ENCODE measurements at regions not wholly inside any gene's neighbourhood (a gene's known extent, or its start where the extent isn't known, plus 50 kb on each side); places are given as distances from the start of the nearest gene placed in this dataset.

- no peak overlapping the region for H3K4me3 ChIP-seq (ENCODE audit: control insufficient read depth in 1 of 7, extremely low read depth in 1 of 7, insufficient read depth in 4 of 7, low read depth in 2 of 7, low read length in 6 of 7)
- 100% methylated on average over 1 of the region's 7 CpGs for WGBS (ENCODE audit: insufficient coverage)
- H3K9me3 ChIP-seq (ENCODE audit: control extremely low read depth in 1 of 5, control insufficient read depth in 4 of 5, insufficient read depth in 2 of 5, low read depth in 1 of 5, low read length in 4 of 5): no peaks in the 10 kb centered on the region
- H3K27ac ChIP-seq (ENCODE audit: insufficient read depth in 1 of 2, low read depth in 1 of 2, low read length in 2 of 2, poor library complexity in 1 of 2, severe bottlenecking in 2 of 2): no peak overlapping the region
- H3K4me1 ChIP-seq (ENCODE audit: control extremely low read depth in 1 of 4, control insufficient read depth in 4 of 4, insufficient read depth in 4 of 4, low read length in 3 of 4): no peaks in the 10 kb centered on the region
- no peak for DNase-seq
- CTCF ChIA-PET: no interaction called here
- POLR2A ChIA-PET: no interaction called here
- H3K27me3 ChIP-seq (replicated peaks in 2 of 5; ENCODE audit: control insufficient read depth in 4 of 5, insufficient read depth in 5 of 5, low read length in 4 of 5): peaks cover 2 to 6% (median 4%) of the 10 kb centered on the region in 5 experiments
- H3K36me3 ChIP-seq (ENCODE audit: control insufficient read depth in 4 of 4, insufficient read depth in 4 of 4, low read length in 3 of 4): no peaks in the 10 kb centered on the region
Measured at GRCh38 chr20:40320517-40321011, 368.5 kb downstream of the MAFB start.

DNA sequence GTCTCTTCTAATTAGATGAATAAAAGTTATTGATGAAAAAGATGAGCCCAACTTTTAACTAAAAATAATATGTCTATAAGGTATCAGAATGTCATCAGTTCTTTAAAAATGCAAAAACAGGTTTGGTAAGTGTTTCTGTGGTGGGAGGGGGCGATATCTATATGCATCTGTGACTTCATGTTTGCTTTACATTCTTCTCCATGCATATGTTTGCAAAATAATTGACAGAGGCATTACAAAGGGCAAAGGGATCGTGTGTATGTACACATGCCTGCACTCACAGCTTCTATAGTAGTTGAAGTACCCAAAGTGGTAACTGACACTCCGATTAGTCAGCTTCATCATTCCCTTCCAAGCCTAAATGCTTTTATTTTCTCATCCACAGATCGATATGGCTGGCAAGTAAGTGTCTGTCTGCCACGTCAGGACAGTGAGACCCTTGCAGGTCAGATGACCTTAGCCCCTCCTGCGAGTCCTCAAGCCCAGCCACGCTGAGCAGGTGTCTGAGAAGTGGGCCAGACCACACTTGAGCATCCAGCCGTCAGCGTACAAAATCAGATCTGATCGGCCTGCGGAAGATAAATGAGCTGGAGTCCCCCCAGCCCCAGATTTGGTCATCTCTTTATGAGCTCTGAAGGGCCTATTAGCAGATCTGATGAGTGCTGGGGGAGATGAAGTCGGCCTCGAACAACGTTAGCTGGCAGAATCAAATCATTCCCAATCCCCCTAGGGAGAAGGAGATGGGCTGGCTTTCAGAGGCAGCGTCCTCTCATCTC lies 369.1 kb downstream of the MAFB start:
- CTCF ChIA-PET: no interaction called here
- no peaks in the 10 kb centered on the region for H3K36me3 ChIP-seq (ENCODE audit: control insufficient read depth in 4 of 4, insufficient read depth in 4 of 4, low read length in 3 of 4)
- POLR2A ChIA-PET: no interaction called here
- H3K27me3 ChIP-seq (replicated peaks in 2 of 5; ENCODE audit: control insufficient read depth in 4 of 5, insufficient read depth in 5 of 5, low read length in 4 of 5): peaks cover 2 to 5% (median 3%) of the 10 kb centered on the region in 5 experiments
- H3K4me3 ChIP-seq (ENCODE audit: control insufficient read depth in 1 of 7, extremely low read depth in 1 of 7, insufficient read depth in 4 of 7, low read depth in 2 of 7, low read length in 6 of 7): no peak overlapping the region
- WGBS (ENCODE audit: insufficient coverage): 89% methylated on average over 10 of the region's 15 CpGs
- H3K4me1 ChIP-seq (ENCODE audit: control extremely low read depth in 1 of 4, control insufficient read depth in 4 of 4, insufficient read depth in 4 of 4, low read length in 3 of 4): no peaks in the 10 kb centered on the region
- no peaks in the 10 kb centered on the region for H3K9me3 ChIP-seq (ENCODE audit: control extremely low read depth in 1 of 5, control insufficient read depth in 4 of 5, insufficient read depth in 2 of 5, low read depth in 1 of 5, low read length in 4 of 5)
- no peak for DNase-seq
- H3K27ac ChIP-seq (ENCODE audit: insufficient read depth in 1 of 2, low read depth in 1 of 2, low read length in 2 of 2, poor library complexity in 1 of 2, severe bottlenecking in 2 of 2): no peak overlapping the region

DNA sequence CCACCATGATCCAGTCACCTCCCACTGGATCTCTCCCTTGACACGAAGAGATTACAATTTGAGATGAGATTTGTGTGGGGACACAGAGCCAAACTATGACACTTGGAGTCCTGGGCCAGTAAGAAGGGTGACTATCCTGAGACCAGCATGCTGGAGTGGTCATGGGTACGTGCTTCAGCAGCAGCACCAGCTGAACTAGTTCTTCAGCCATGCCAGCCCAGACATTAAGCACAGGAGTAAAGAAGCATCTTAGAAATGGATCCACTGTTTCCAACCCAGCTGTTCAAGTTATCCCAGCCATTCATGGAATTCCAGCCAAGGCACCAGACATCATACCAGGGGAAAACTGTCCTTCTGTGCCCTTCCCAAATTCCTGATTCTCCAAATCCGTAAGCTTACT lies 370.0 kb downstream of the MAFB start:
- POLR2A ChIA-PET: no interaction called here
- 100% methylated on average over 2 of the region's 3 CpGs for WGBS (ENCODE audit: insufficient coverage)

GRCh38 chr20:40317156-40317790 lies 371.8 kb downstream of the MAFB start:
- 75% methylated on average over 4 of the region's 5 CpGs for WGBS (ENCODE audit: insufficient coverage)

More for the DNA sequence above, 370.0 kb downstream of the MAFB start:
- H3K27ac ChIP-seq (ENCODE audit: insufficient read depth in 1 of 2, low read depth in 1 of 2, low read length in 2 of 2, poor library complexity in 1 of 2, severe bottlenecking in 2 of 2): no peak overlapping the region
- H3K27me3 ChIP-seq (replicated peaks in 2 of 5; ENCODE audit: control insufficient read depth in 4 of 5, insufficient read depth in 5 of 5, low read length in 4 of 5): peaks cover 2 to 5% (median 3%) of the 10 kb centered on the region in 5 experiments
- no peaks in the 10 kb centered on the region for H3K36me3 ChIP-seq (ENCODE audit: control insufficient read depth in 4 of 4, insufficient read depth in 4 of 4, low read length in 3 of 4)
- H3K4me1 ChIP-seq (ENCODE audit: control extremely low read depth in 1 of 4, control insufficient read depth in 4 of 4, insufficient read depth in 4 of 4, low read length in 3 of 4): no peaks in the 10 kb centered on the region
- no peaks in the 10 kb centered on the region for H3K9me3 ChIP-seq (ENCODE audit: control extremely low read depth in 1 of 5, control insufficient read depth in 4 of 5, insufficient read depth in 2 of 5, low read depth in 1 of 5, low read length in 4 of 5)
- CTCF ChIA-PET: no interaction called here
- no peak for DNase-seq
- no peak overlapping the region for H3K4me3 ChIP-seq (ENCODE audit: control insufficient read depth in 1 of 7, extremely low read depth in 1 of 7, insufficient read depth in 4 of 7, low read depth in 2 of 7, low read length in 6 of 7)

GRCh38 chr20:40314278-40314677 lies 374.8 kb downstream of the MAFB start:
- ChIA-PET POLR2A (no interaction called here), CTCF (no interaction called here)
- DNase-seq: no peak
- no peaks in the 10 kb centered on the region for H3K4me1 ChIP-seq (ENCODE audit: control extremely low read depth in 1 of 4, control insufficient read depth in 4 of 4, insufficient read depth in 4 of 4, low read length in 3 of 4)
- no peak overlapping the region for H3K27ac ChIP-seq (ENCODE audit: insufficient read depth in 1 of 2, low read depth in 1 of 2, low read length in 2 of 2, poor library complexity in 1 of 2, severe bottlenecking in 2 of 2)
- H3K4me3 ChIP-seq (ENCODE audit: control insufficient read depth in 1 of 7, extremely low read depth in 1 of 7, insufficient read depth in 4 of 7, low read depth in 2 of 7, low read length in 6 of 7): no peak overlapping the region
- H3K9me3 ChIP-seq (ENCODE audit: control extremely low read depth in 1 of 5, control insufficient read depth in 4 of 5, insufficient read depth in 2 of 5, low read depth in 1 of 5, low read length in 4 of 5): no peaks in the 10 kb centered on the region
- H3K27me3 ChIP-seq (replicated peaks in 2 of 5; ENCODE audit: control insufficient read depth in 4 of 5, insufficient read depth in 5 of 5, low read length in 4 of 5): peaks cover 0 to 4% (median 0%) of the 10 kb centered on the region in 5 experiments
- H3K36me3 ChIP-seq (ENCODE audit: control insufficient read depth in 4 of 4, insufficient read depth in 4 of 4, low read length in 3 of 4): no peaks in the 10 kb centered on the region
- WGBS (ENCODE audit: insufficient coverage): 100% methylated on average over 1 of the region's 1 CpG

More at GRCh38 chr20:40317156-40317790, 371.8 kb downstream of the MAFB start:
- CTCF ChIA-PET: no interaction called here
- POLR2A ChIA-PET: no interaction called here
- Histone ChIP-seq H3K27me3 (replicated peaks in 2 of 5; ENCODE audit: control insufficient read depth in 4 of 5, insufficient read depth in 5 of 5, low read length in 4 of 5) (peaks cover 2 to 5% (median 3%) of the 10 kb centered on the region in 5 experiments), H3K9me3 (ENCODE audit: control extremely low read depth in 1 of 5, control insufficient read depth in 4 of 5, insufficient read depth in 2 of 5, low read depth in 1 of 5, low read length in 4 of 5) (no peaks in the 10 kb centered on the region), H3K36me3 (ENCODE audit: control insufficient read depth in 4 of 4, insufficient read depth in 4 of 4, low read length in 3 of 4) (no peaks in the 10 kb centered on the region), H3K4me1 (ENCODE audit: control extremely low read depth in 1 of 4, control insufficient read depth in 4 of 4, insufficient read depth in 4 of 4, low read length in 3 of 4) (no peaks in the 10 kb centered on the region), H3K4me3 (ENCODE audit: control insufficient read depth in 1 of 7, extremely low read depth in 1 of 7, insufficient read depth in 4 of 7, low read depth in 2 of 7, low read length in 6 of 7) (no peak overlapping the region), H3K27ac (ENCODE audit: insufficient read depth in 1 of 2, low read depth in 1 of 2, low read length in 2 of 2, poor library complexity in 1 of 2, severe bottlenecking in 2 of 2) (no peak overlapping the region)
- no peak for DNase-seq

DNA sequence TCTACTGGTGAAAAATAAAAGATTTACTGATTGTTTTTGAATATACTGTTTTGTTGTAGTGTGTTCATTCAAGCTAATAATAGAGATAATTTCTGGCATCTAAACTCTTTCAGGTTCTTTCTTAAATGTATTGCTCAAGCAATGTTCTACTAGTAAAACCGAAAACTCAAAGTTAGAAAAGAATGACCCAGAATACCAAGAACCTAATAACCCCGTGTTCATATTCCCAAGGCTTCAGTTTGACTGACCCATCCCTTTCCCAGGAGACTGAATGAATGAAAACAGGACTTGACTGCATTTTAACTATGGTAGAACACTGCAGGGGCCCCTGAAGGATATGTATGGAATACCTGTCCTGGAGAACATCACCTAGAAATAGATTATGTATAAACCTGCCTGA lies 375.3 kb downstream of the MAFB start:
- H3K4me1 ChIP-seq (ENCODE audit: control extremely low read depth in 1 of 4, control insufficient read depth in 4 of 4, insufficient read depth in 4 of 4, low read length in 3 of 4): no peaks in the 10 kb centered on the region
- H3K36me3 ChIP-seq (ENCODE audit: control insufficient read depth in 4 of 4, insufficient read depth in 4 of 4, low read length in 3 of 4): no peaks in the 10 kb centered on the region
- ChIA-PET POLR2A (no interaction called here), CTCF (no interaction called here)
- H3K4me3 ChIP-seq (ENCODE audit: control insufficient read depth in 1 of 7, extremely low read depth in 1 of 7, insufficient read depth in 4 of 7, low read depth in 2 of 7, low read length in 6 of 7): no peak overlapping the region
- H3K9me3 ChIP-seq (ENCODE audit: control extremely low read depth in 1 of 5, control insufficient read depth in 4 of 5, insufficient read depth in 2 of 5, low read depth in 1 of 5, low read length in 4 of 5): no peaks in the 10 kb centered on the region
- DNase-seq: no peak
- H3K27me3 ChIP-seq (replicated peaks in 2 of 5; ENCODE audit: control insufficient read depth in 4 of 5, insufficient read depth in 5 of 5, low read length in 4 of 5): peaks cover 0 to 4% (median 0%) of the 10 kb centered on the region in 5 experiments
- no peak overlapping the region for H3K27ac ChIP-seq (ENCODE audit: insufficient read depth in 1 of 2, low read depth in 1 of 2, low read length in 2 of 2, poor library complexity in 1 of 2, severe bottlenecking in 2 of 2)
- no CpG with 5 or more reads among the region's 2 CpGs for WGBS (ENCODE audit: insufficient coverage)

- DNase-seq: no peak
- ChIA-PET CTCF (no interaction called here), POLR2A (no interaction called here)
- Histone ChIP-seq H3K27me3 (replicated peaks in 2 of 5; ENCODE audit: control insufficient read depth in 4 of 5, insufficient read depth in 5 of 5, low read length in 4 of 5) (peaks cover 0 to 3% (median 2%) of the 10 kb centered on the region in 5 experiments), H3K9me3 (ENCODE audit: control extremely low read depth in 1 of 5, control insufficient read depth in 4 of 5, insufficient read depth in 2 of 5, low read depth in 1 of 5, low read length in 4 of 5) (no peaks in the 10 kb centered on the region), H3K4me3 (ENCODE audit: control insufficient read depth in 1 of 7, extremely low read depth in 1 of 7, insufficient read depth in 4 of 7, low read depth in 2 of 7, low read length in 6 of 7) (no peak overlapping the region), H3K36me3 (ENCODE audit: control insufficient read depth in 4 of 4, insufficient read depth in 4 of 4, low read length in 3 of 4) (no peaks in the 10 kb centered on the region), H3K4me1 (ENCODE audit: control extremely low read depth in 1 of 4, control insufficient read depth in 4 of 4, insufficient read depth in 4 of 4, low read length in 3 of 4) (no peaks in the 10 kb centered on the region), H3K27ac (ENCODE audit: insufficient read depth in 1 of 2, low read depth in 1 of 2, low read length in 2 of 2, poor library complexity in 1 of 2, severe bottlenecking in 2 of 2) (no peak overlapping the region)
- WGBS (ENCODE audit: insufficient coverage): 100% methylated on average over 1 of the region's 6 CpGs
Measured at GRCh38 chr20:40309731-40310130, 379.3 kb downstream of the MAFB start.

All from common myeloid progenitor, CD34-positive (primary cell).